BE2C (cell line): ENCODE measurements at regions not wholly inside any gene's neighbourhood (a gene's known extent, or its start where the extent isn't known, plus 50 kb on each side); places are given as distances from the start of the nearest gene placed in this dataset.

Experiments used
- DNase-seq: peaks from one replicate; pipeline ENCODE4 v3.0.0-alpha.2; 2020
- H3K27me3 ChIP-seq: fragments of 250-450 bp; sonication (Bioruptor Pico); 2 replicates; pipeline ENCODE4 v1.5.1; 2020; ENCODE audit warnings: mild to moderate bottlenecking
- H3K36me3 ChIP-seq: fragments of 250-450 bp; sonication (Bioruptor Pico); 2 replicates; pipeline ENCODE4 v1.5.1; 2020; ENCODE audit warnings: mild to moderate bottlenecking
- H3K4me1 ChIP-seq: fragments of 250-450 bp; sonication (Bioruptor Pico); 2 replicates; pipeline ENCODE4 v1.5.1; 2020
- H3K4me3 ChIP-seq: 2 replicates; pipeline ENCODE4 v1.5.1; 2011; ENCODE audit warnings: low read depth, low read length
- H3K9me3 ChIP-seq: fragments of 250-450 bp; sonication (Bioruptor Pico); 2 replicates; pipeline ENCODE4 v1.5.1; 2020
- CTCF ChIP-seq: IDR thresholded peaks from 2 replicates; pipeline ENCODE4 v1.5.1; 2012; ENCODE audit warnings: mild to moderate bottlenecking, low read depth, low read length

GRCh38 chr2:38174646-38175423, 98.9 kb upstream of the CYP1B1 start:
- Histone ChIP-seq H3K9me3 (no peaks in the 10 kb centered on the region), H3K27me3 (no peaks in the 10 kb centered on the region), H3K36me3 (no peaks in the 10 kb centered on the region), H3K4me3 (no peak overlapping the region), H3K4me1 (no peaks in the 10 kb centered on the region)
- TF ChIP-seq CTCF = no peak
- no peak for DNase-seq

GRCh38 chr2:38174131-38174530, 98.2 kb upstream of the CYP1B1 start:
- DNase-seq = no peak
- Histone ChIP-seq H3K36me3 (no peaks in the 10 kb centered on the region), H3K4me3 (no peak overlapping the region), H3K27me3 (no peaks in the 10 kb centered on the region), H3K4me1 (no peaks in the 10 kb centered on the region), H3K9me3 (no peaks in the 10 kb centered on the region)
- no peak for TF ChIP-seq CTCF

GRCh38 chr2:38173683-38174082, 97.7 kb upstream of the CYP1B1 start:
- no peak for TF ChIP-seq CTCF
- no peak for DNase-seq

GRCh38 chr2:38171208-38171855, 95.4 kb upstream of the CYP1B1 start:
- no peaks in the 10 kb centered on the region for H3K4me1 ChIP-seq
- H3K27me3 ChIP-seq = no peaks in the 10 kb centered on the region
- H3K36me3 ChIP-seq = no peaks in the 10 kb centered on the region
- H3K4me3 ChIP-seq = no peak overlapping the region
- H3K9me3 ChIP-seq = no peaks in the 10 kb centered on the region
- no peak for TF ChIP-seq CTCF
- no peak for DNase-seq

More at GRCh38 chr2:38173683-38174082, 97.7 kb upstream of the CYP1B1 start:
- Histone ChIP-seq H3K36me3 (no peaks in the 10 kb centered on the region), H3K4me1 (no peaks in the 10 kb centered on the region), H3K9me3 (no peaks in the 10 kb centered on the region), H3K4me3 (no peak overlapping the region), H3K27me3 (no peaks in the 10 kb centered on the region)

GRCh38 chr2:38170733-38171132, 94.8 kb upstream of the CYP1B1 start:
- no peak for TF ChIP-seq CTCF
- no peak for DNase-seq
- no peaks in the 10 kb centered on the region for H3K9me3 ChIP-seq
- no peak overlapping the region for H3K4me3 ChIP-seq
- no peaks in the 10 kb centered on the region for H3K4me1 ChIP-seq
- no peaks in the 10 kb centered on the region for H3K36me3 ChIP-seq
- H3K27me3 ChIP-seq = no peaks in the 10 kb centered on the region

GRCh38 chr2:38170067-38170466, 94.1 kb upstream of the CYP1B1 start:
- no peaks in the 10 kb centered on the region for H3K4me1 ChIP-seq
- TF ChIP-seq CTCF = no peak
- no peaks in the 10 kb centered on the region for H3K27me3 ChIP-seq
- no peak overlapping the region for H3K4me3 ChIP-seq
- no peak for DNase-seq
- H3K9me3 ChIP-seq = no peaks in the 10 kb centered on the region
- H3K36me3 ChIP-seq = no peaks in the 10 kb centered on the region
